ENCODE measurements at regions not wholly inside any gene's neighbourhood (a gene's known extent, or its start where the extent isn't known, plus 50 kb on each side); places are given as distances from the start of the nearest gene placed in this dataset.

DNA sequence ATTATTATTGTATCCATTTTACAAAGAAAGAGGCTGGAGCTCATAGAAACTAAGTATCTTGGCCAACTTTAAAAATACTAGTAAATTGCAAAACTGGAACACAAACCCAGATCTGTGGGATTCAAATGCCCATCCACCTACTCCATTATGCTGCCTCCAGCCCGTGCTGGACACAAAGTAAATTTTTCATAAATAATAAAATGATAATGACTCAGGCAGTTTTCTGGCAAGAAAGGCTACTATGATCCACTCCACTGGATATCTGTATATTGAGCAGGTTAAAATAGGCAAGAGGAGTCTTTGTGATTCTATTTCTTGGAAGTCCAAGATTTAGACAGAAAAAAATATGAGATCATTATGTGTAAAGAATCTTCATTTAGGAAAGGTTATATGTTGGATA, 138.3 kb upstream of the DUSP10 start:
- H3K27me3 ChIP-seq (ENCODE audit: control insufficient read depth, insufficient read depth, low read length) = no peaks in the 10 kb centered on the region
- no peak overlapping the region for H3K4me2 ChIP-seq (ENCODE audit: low read length)
- no peaks in the 10 kb centered on the region for H3K79me2 ChIP-seq
- no peak overlapping the region for H2AFZ ChIP-seq
- no peaks in the 10 kb centered on the region for H3K9me3 ChIP-seq (ENCODE audit: control insufficient read depth, low read length)
- no peak overlapping the region for H3K4me3 ChIP-seq (ENCODE audit: low read depth, low read length)
- H3K9ac ChIP-seq = no peak overlapping the region
- TF ChIP-seq, protein P1, sequence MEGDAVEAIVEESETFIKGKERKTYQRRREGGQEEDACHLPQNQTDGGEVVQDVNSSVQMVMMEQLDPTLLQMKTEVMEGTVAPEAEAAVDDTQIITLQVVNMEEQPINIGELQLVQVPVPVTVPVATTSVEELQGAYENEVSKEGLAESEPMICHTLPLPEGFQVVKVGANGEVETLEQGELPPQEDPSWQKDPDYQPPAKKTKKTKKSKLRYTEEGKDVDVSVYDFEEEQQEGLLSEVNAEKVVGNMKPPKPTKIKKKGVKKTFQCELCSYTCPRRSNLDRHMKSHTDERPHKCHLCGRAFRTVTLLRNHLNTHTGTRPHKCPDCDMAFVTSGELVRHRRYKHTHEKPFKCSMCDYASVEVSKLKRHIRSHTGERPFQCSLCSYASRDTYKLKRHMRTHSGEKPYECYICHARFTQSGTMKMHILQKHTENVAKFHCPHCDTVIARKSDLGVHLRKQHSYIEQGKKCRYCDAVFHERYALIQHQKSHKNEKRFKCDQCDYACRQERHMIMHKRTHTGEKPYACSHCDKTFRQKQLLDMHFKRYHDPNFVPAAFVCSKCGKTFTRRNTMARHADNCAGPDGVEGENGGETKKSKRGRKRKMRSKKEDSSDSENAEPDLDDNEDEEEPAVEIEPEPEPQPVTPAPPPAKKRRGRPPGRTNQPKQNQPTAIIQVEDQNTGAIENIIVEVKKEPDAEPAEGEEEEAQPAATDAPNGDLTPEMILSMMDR (IDR thresholded peaks at IDR 0.05) = no peak
- no peaks in the 10 kb centered on the region for H3K4me1 ChIP-seq
- H3K36me3 ChIP-seq (ENCODE audit: control insufficient read depth, insufficient read depth, low read length) = no peaks in the 10 kb centered on the region
- H3K27ac ChIP-seq = no peak overlapping the region

DNA sequence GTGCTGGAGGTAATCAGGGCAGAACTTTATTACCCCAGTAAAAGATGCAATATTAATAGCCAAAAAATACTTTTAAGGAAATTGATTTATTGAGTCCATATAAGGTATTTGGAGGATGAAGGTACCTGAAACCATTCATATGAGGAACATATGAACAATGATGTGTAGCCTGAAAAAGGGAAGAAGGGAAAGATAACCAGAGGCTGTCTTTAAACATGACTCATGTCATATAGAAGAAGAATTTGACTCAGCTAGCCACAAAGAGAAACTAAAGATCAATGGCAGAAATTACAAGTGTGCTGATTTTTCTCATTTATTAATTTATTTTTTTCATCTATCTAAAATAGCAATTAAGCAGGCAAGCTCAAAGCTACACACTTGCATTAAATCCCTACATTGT, 136.2 kb upstream of the DUSP10 start:
- Histone ChIP-seq H3K36me3 (ENCODE audit: control insufficient read depth, insufficient read depth, low read length) (no peaks in the 10 kb centered on the region), H3K9ac (no peak overlapping the region), H3K79me2 (no peaks in the 10 kb centered on the region), H2AFZ (no peak overlapping the region), H3K27me3 (ENCODE audit: control insufficient read depth, insufficient read depth, low read length) (no peaks in the 10 kb centered on the region), H3K27ac (no peak overlapping the region), H3K4me3 (ENCODE audit: low read depth, low read length) (no peak overlapping the region), H3K9me3 (ENCODE audit: control insufficient read depth, low read length) (no peaks in the 10 kb centered on the region), H3K4me2 (ENCODE audit: low read length) (no peak overlapping the region), H3K4me1 (no peaks in the 10 kb centered on the region)
- TF ChIP-seq, protein P1 (IDR thresholded peaks at IDR 0.05) = no peak

GRCh38 chr1:221877311-221877710, 135.4 kb upstream of the DUSP10 start:
- H3K9me3 ChIP-seq (ENCODE audit: control insufficient read depth, low read length) = no peaks in the 10 kb centered on the region
- TF ChIP-seq, protein P1 (IDR thresholded peaks at IDR 0.05) = no peak
- no peak overlapping the region for H3K4me3 ChIP-seq (ENCODE audit: low read depth, low read length)
- no peaks in the 10 kb centered on the region for H3K27me3 ChIP-seq (ENCODE audit: control insufficient read depth, insufficient read depth, low read length)
- no peak overlapping the region for H2AFZ ChIP-seq
- no peak overlapping the region for H3K27ac ChIP-seq
- H3K9ac ChIP-seq = no peak overlapping the region
- H3K36me3 ChIP-seq (ENCODE audit: control insufficient read depth, insufficient read depth, low read length) = no peaks in the 10 kb centered on the region
- H3K79me2 ChIP-seq = no peaks in the 10 kb centered on the region
- no peak overlapping the region for H3K4me2 ChIP-seq (ENCODE audit: low read length)
- no peaks in the 10 kb centered on the region for H3K4me1 ChIP-seq

DNA sequence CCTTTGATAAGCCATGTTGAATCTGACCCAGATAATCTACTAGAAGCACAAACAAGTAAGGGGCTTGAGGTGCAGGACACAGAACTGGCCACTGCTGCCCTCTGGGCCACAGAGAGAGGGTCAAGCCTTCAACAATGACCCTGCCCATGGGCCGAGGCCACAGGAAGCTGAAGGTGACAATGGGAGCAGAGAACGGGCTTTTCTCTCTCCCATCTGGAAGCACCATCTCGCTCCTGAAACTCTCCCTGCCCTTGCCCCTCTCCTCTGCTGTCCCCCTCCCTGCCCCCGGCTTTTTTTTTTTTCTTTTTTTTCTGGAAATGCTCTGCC, 133.1 kb upstream of the DUSP10 start:
- no peak overlapping the region for H3K4me2 ChIP-seq (ENCODE audit: low read length)
- no peaks in the 10 kb centered on the region for H3K9me3 ChIP-seq (ENCODE audit: control insufficient read depth, low read length)
- H3K36me3 ChIP-seq (ENCODE audit: control insufficient read depth, insufficient read depth, low read length) = no peaks in the 10 kb centered on the region
- H3K4me3 ChIP-seq (ENCODE audit: low read depth, low read length) = no peak overlapping the region
- no peak overlapping the region for H2AFZ ChIP-seq
- no peak overlapping the region for H3K9ac ChIP-seq
- TF ChIP-seq, protein P1 (IDR thresholded peaks at IDR 0.05) = no peak
- H3K4me1 ChIP-seq = no peaks in the 10 kb centered on the region
- H3K27me3 ChIP-seq (ENCODE audit: control insufficient read depth, insufficient read depth, low read length) = no peaks in the 10 kb centered on the region
- H3K79me2 ChIP-seq = no peaks in the 10 kb centered on the region
- no peak overlapping the region for H3K27ac ChIP-seq

- no peaks in the 10 kb centered on the region for H3K27me3 ChIP-seq (ENCODE audit: control insufficient read depth, insufficient read depth, low read length)
- no peak overlapping the region for H3K4me2 ChIP-seq (ENCODE audit: low read length)
- H3K9ac ChIP-seq = no peak overlapping the region
- H3K79me2 ChIP-seq = no peaks in the 10 kb centered on the region
- H3K36me3 ChIP-seq (ENCODE audit: control insufficient read depth, insufficient read depth, low read length) = no peaks in the 10 kb centered on the region
- TF ChIP-seq, protein P1 (IDR thresholded peaks at IDR 0.05) = no peak
- no peak overlapping the region for H3K4me3 ChIP-seq (ENCODE audit: low read depth, low read length)
- H2AFZ ChIP-seq = no peak overlapping the region
- no peaks in the 10 kb centered on the region for H3K9me3 ChIP-seq (ENCODE audit: control insufficient read depth, low read length)
- no peaks in the 10 kb centered on the region for H3K4me1 ChIP-seq
- no peak overlapping the region for H3K27ac ChIP-seq
Observed at GRCh38 chr1:221874285-221875003, 132.6 kb upstream of the DUSP10 start.
